ENCODE measurements at regions not wholly inside any gene's neighbourhood (a gene's known extent, or its start where the extent isn't known, plus 50 kb on each side); places are given as distances from the start of the nearest gene placed in this dataset.

GRCh38 chr20:56943946-56944945 is 315.1 kb downstream of the TFAP2C start:
- H3K27me3 ChIP-seq (replicated peaks in 2 of 5; ENCODE audit: control insufficient read depth in 4 of 5, insufficient read depth in 5 of 5, low read length in 4 of 5): peaks cover 0 to 49% (median 6%) of the 10 kb centered on the region in 5 experiments
- no peak overlapping the region for H3K27ac ChIP-seq (ENCODE audit: insufficient read depth in 1 of 2, low read depth in 1 of 2, low read length in 2 of 2, poor library complexity in 1 of 2, severe bottlenecking in 2 of 2)
- ChIA-PET POLR2A (no interaction called here), CTCF (no interaction called here)
- H3K9me3 ChIP-seq (ENCODE audit: control extremely low read depth in 1 of 5, control insufficient read depth in 4 of 5, insufficient read depth in 2 of 5, low read depth in 1 of 5, low read length in 4 of 5): no peaks in the 10 kb centered on the region
- H3K36me3 ChIP-seq (ENCODE audit: control insufficient read depth in 4 of 4, insufficient read depth in 4 of 4, low read length in 3 of 4): no peaks in the 10 kb centered on the region
- no peaks in the 10 kb centered on the region for H3K4me1 ChIP-seq (ENCODE audit: control extremely low read depth in 1 of 4, control insufficient read depth in 4 of 4, insufficient read depth in 4 of 4, low read length in 3 of 4)
- 78% methylated on average over 12 of the region's 17 CpGs for WGBS (ENCODE audit: insufficient coverage)
- DNase-seq: no peak
- no peak overlapping the region for H3K4me3 ChIP-seq (ENCODE audit: control insufficient read depth in 1 of 7, extremely low read depth in 1 of 7, insufficient read depth in 4 of 7, low read depth in 2 of 7, low read length in 6 of 7)

- CTCF ChIA-PET: no interaction called here
- Histone ChIP-seq H3K27me3 (replicated peaks in 2 of 5; ENCODE audit: control insufficient read depth in 4 of 5, insufficient read depth in 5 of 5, low read length in 4 of 5) (peaks cover 0 to 54% (median 6%) of the 10 kb centered on the region in 5 experiments), H3K9me3 (ENCODE audit: control extremely low read depth in 1 of 5, control insufficient read depth in 4 of 5, insufficient read depth in 2 of 5, low read depth in 1 of 5, low read length in 4 of 5) (no peaks in the 10 kb centered on the region), H3K27ac (ENCODE audit: insufficient read depth in 1 of 2, low read depth in 1 of 2, low read length in 2 of 2, poor library complexity in 1 of 2, severe bottlenecking in 2 of 2) (no peak overlapping the region), H3K4me1 (ENCODE audit: control extremely low read depth in 1 of 4, control insufficient read depth in 4 of 4, insufficient read depth in 4 of 4, low read length in 3 of 4) (no peaks in the 10 kb centered on the region), H3K4me3 (ENCODE audit: control insufficient read depth in 1 of 7, extremely low read depth in 1 of 7, insufficient read depth in 4 of 7, low read depth in 2 of 7, low read length in 6 of 7) (no peak overlapping the region), H3K36me3 (ENCODE audit: control insufficient read depth in 4 of 4, insufficient read depth in 4 of 4, low read length in 3 of 4) (no peaks in the 10 kb centered on the region)
- WGBS (ENCODE audit: insufficient coverage): 62% methylated on average over 5 of the region's 5 CpGs
- no peak for DNase-seq
- POLR2A ChIA-PET: no interaction called here
Observed at GRCh38 chr20:56945057-56945456, 316.0 kb downstream of the TFAP2C start.

DNA sequence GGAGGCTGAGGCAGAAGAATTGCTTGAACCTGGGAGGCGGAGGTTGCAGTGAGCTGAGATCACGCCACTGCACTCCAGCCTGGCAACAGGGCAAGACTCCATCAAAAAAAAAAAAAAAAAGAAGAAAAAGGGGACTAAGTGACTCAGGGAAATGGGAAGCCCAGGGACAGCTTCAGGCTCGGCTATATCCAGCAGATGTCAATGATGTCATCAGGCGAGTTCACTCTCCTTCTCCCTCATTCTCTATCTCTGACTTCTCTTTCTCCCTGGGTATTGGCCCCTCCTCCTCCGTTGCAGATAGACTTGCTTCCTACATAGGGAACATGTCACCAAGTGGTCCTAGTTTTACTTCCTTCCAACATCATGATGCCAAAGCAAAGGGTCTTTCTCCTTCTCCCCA is 316.8 kb downstream of the TFAP2C start:
- H3K27ac ChIP-seq (ENCODE audit: insufficient read depth in 1 of 2, low read depth in 1 of 2, low read length in 2 of 2, poor library complexity in 1 of 2, severe bottlenecking in 2 of 2): no peak overlapping the region
- H3K36me3 ChIP-seq (ENCODE audit: control insufficient read depth in 4 of 4, insufficient read depth in 4 of 4, low read length in 3 of 4): no peaks in the 10 kb centered on the region
- ChIA-PET CTCF (no interaction called here), POLR2A (no interaction called here)
- no peak overlapping the region for H3K4me3 ChIP-seq (ENCODE audit: control insufficient read depth in 1 of 7, extremely low read depth in 1 of 7, insufficient read depth in 4 of 7, low read depth in 2 of 7, low read length in 6 of 7)
- H3K9me3 ChIP-seq (ENCODE audit: control extremely low read depth in 1 of 5, control insufficient read depth in 4 of 5, insufficient read depth in 2 of 5, low read depth in 1 of 5, low read length in 4 of 5): no peaks in the 10 kb centered on the region
- DNase-seq: no peak
- H3K4me1 ChIP-seq (ENCODE audit: control extremely low read depth in 1 of 4, control insufficient read depth in 4 of 4, insufficient read depth in 4 of 4, low read length in 3 of 4): no peaks in the 10 kb centered on the region
- WGBS (ENCODE audit: insufficient coverage): 96% methylated on average over 3 of the region's 5 CpGs
- peaks cover 0 to 52% (median 4%) of the 10 kb centered on the region in 5 experiments for H3K27me3 ChIP-seq (replicated peaks in 2 of 5; ENCODE audit: control insufficient read depth in 4 of 5, insufficient read depth in 5 of 5, low read length in 4 of 5)

GRCh38 chr20:56949318-56949717 is 317.1 kb downstream of the BMP7 start:
- Histone ChIP-seq H3K9me3 (ENCODE audit: control extremely low read depth in 1 of 5, control insufficient read depth in 4 of 5, insufficient read depth in 2 of 5, low read depth in 1 of 5, low read length in 4 of 5) (no peaks in the 10 kb centered on the region), H3K27ac (ENCODE audit: insufficient read depth in 1 of 2, low read depth in 1 of 2, low read length in 2 of 2, poor library complexity in 1 of 2, severe bottlenecking in 2 of 2) (no peak overlapping the region), H3K4me3 (ENCODE audit: control insufficient read depth in 1 of 7, extremely low read depth in 1 of 7, insufficient read depth in 4 of 7, low read depth in 2 of 7, low read length in 6 of 7) (no peak overlapping the region), H3K4me1 (ENCODE audit: control extremely low read depth in 1 of 4, control insufficient read depth in 4 of 4, insufficient read depth in 4 of 4, low read length in 3 of 4) (no peaks in the 10 kb centered on the region), H3K36me3 (ENCODE audit: control insufficient read depth in 4 of 4, insufficient read depth in 4 of 4, low read length in 3 of 4) (no peaks in the 10 kb centered on the region), H3K27me3 (replicated peaks in 2 of 5; ENCODE audit: control insufficient read depth in 4 of 5, insufficient read depth in 5 of 5, low read length in 4 of 5) (peaks cover 0 to 66% (median 4%) of the 10 kb centered on the region in 5 experiments)
- DNase-seq: no peak
- WGBS (ENCODE audit: insufficient coverage): 83% methylated on average over 5 of the region's 6 CpGs
- ChIA-PET CTCF (interaction anchor here (0.6 kb wide), 1 partner anchor 24 kb away, joined by 3 read pairs; no protein-coding TSS in a partner anchor), POLR2A (no interaction called here)

DNA sequence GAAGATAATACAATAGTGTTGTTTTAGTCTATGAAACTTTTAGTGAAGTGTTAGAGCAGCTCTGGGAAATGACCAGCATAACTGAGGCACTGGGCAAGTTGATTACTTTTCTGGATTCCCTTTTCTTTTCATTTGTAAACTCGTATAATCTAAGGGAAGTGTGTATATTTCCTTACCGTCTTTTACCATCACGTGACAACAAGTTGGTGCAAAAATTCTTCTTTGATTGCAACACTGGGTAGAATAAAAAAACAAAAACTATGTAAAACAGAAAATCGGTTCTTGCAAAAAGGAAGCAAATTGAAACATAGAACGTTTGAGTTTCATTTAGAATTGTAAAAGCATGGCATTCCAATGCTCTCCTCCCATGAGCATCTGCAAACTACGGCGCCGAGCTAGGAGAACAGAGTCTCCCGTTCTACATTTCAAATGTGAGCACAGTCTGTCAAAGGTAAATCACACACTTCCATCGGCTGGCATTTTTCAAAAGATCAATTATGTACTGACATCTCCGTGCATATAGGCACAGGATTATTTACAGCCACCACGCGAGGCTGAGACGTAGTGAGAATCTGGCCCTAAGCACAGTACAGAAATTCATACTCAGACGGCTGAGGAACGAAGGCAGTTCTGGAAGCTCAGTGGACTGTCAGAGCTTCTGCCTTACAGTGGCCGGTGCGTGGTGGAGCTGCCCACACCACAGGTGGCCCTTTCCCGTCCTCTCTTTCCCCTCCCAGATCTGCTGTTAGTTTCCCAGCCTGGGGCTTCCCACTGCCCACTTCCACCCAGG is 314.0 kb downstream of the BMP7 start:
- no peak overlapping the region for H3K27ac ChIP-seq (ENCODE audit: insufficient read depth in 1 of 2, low read depth in 1 of 2, low read length in 2 of 2, poor library complexity in 1 of 2, severe bottlenecking in 2 of 2)
- H3K4me1 ChIP-seq (ENCODE audit: control extremely low read depth in 1 of 4, control insufficient read depth in 4 of 4, insufficient read depth in 4 of 4, low read length in 3 of 4): peaks cover 0 to 4% (median 1%) of the 10 kb centered on the region in 4 experiments
- CTCF ChIA-PET: no interaction called here
- no peaks in the 10 kb centered on the region for H3K36me3 ChIP-seq (ENCODE audit: control insufficient read depth in 4 of 4, insufficient read depth in 4 of 4, low read length in 3 of 4)
- POLR2A ChIA-PET: no interaction called here
- WGBS (ENCODE audit: insufficient coverage): 80% methylated on average over 15 of the region's 19 CpGs
- DNase-seq: no peak
- peaks cover 0 to 70% (median 12%) of the 10 kb centered on the region in 5 experiments for H3K27me3 ChIP-seq (replicated peaks in 2 of 5; ENCODE audit: control insufficient read depth in 4 of 5, insufficient read depth in 5 of 5, low read length in 4 of 5)
- H3K4me3 ChIP-seq (ENCODE audit: control insufficient read depth in 1 of 7, extremely low read depth in 1 of 7, insufficient read depth in 4 of 7, low read depth in 2 of 7, low read length in 6 of 7): no peak overlapping the region
- H3K9me3 ChIP-seq (ENCODE audit: control extremely low read depth in 1 of 5, control insufficient read depth in 4 of 5, insufficient read depth in 2 of 5, low read depth in 1 of 5, low read length in 4 of 5): no peaks in the 10 kb centered on the region

DNA sequence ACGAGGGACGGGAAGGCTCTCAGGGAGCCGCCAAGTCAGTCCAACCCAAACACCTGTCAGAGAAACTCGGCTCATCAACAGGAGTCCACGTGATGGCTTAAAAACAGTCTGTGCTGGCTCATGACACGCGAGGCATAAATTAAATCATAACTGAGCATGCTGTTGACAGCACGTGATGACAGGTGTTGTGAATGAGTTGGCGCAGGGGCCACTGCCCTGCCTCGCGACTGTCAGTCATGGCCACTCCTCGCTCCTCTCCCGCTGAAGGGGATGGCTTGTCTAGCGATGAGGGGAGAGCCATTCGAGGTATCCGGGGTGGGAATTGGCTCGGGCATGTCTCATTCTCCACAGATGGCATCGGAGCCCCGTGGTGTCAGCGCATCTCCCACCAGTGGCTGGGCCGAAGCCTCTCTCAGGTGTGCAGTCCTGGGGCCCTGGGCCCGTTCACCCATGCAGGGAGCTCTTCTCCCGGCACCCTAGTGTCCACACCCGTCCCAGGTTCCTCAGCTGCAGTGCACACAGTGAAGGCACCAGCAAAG is 313.3 kb downstream of the BMP7 start:
- no peaks in the 10 kb centered on the region for H3K36me3 ChIP-seq (ENCODE audit: control insufficient read depth in 4 of 4, insufficient read depth in 4 of 4, low read length in 3 of 4)
- CTCF ChIA-PET: no interaction called here
- H3K4me3 ChIP-seq (ENCODE audit: control insufficient read depth in 1 of 7, extremely low read depth in 1 of 7, insufficient read depth in 4 of 7, low read depth in 2 of 7, low read length in 6 of 7): no peak overlapping the region
- no peak for DNase-seq
- H3K9me3 ChIP-seq (ENCODE audit: control extremely low read depth in 1 of 5, control insufficient read depth in 4 of 5, insufficient read depth in 2 of 5, low read depth in 1 of 5, low read length in 4 of 5): no peaks in the 10 kb centered on the region
- H3K27me3 ChIP-seq (replicated peaks in 2 of 5; ENCODE audit: control insufficient read depth in 4 of 5, insufficient read depth in 5 of 5, low read length in 4 of 5): peaks cover 0 to 76% (median 13%) of the 10 kb centered on the region in 5 experiments
- POLR2A ChIA-PET: interaction anchor here (0.5 kb wide), 1 partner anchor 785 kb away, joined by 3 read pairs; no protein-coding TSS in a partner anchor
- 92% methylated on average over 24 of the region's 24 CpGs for WGBS (ENCODE audit: insufficient coverage)
- H3K27ac ChIP-seq (ENCODE audit: insufficient read depth in 1 of 2, low read depth in 1 of 2, low read length in 2 of 2, poor library complexity in 1 of 2, severe bottlenecking in 2 of 2): no peak overlapping the region
- H3K4me1 ChIP-seq (ENCODE audit: control extremely low read depth in 1 of 4, control insufficient read depth in 4 of 4, insufficient read depth in 4 of 4, low read length in 3 of 4): peaks cover 0 to 5% (median 1%) of the 10 kb centered on the region in 4 experiments

All from common myeloid progenitor, CD34-positive (primary cell).